ENCODE measurements at regions not wholly inside any gene's neighbourhood (a gene's known extent, or its start where the extent isn't known, plus 50 kb on each side); places are given as distances from the start of the nearest gene placed in this dataset.

GRCh38 chr2:144333143-144333555 is 186.8 kb downstream of the ZEB2 start:
- no peak for DNase-seq

DNA sequence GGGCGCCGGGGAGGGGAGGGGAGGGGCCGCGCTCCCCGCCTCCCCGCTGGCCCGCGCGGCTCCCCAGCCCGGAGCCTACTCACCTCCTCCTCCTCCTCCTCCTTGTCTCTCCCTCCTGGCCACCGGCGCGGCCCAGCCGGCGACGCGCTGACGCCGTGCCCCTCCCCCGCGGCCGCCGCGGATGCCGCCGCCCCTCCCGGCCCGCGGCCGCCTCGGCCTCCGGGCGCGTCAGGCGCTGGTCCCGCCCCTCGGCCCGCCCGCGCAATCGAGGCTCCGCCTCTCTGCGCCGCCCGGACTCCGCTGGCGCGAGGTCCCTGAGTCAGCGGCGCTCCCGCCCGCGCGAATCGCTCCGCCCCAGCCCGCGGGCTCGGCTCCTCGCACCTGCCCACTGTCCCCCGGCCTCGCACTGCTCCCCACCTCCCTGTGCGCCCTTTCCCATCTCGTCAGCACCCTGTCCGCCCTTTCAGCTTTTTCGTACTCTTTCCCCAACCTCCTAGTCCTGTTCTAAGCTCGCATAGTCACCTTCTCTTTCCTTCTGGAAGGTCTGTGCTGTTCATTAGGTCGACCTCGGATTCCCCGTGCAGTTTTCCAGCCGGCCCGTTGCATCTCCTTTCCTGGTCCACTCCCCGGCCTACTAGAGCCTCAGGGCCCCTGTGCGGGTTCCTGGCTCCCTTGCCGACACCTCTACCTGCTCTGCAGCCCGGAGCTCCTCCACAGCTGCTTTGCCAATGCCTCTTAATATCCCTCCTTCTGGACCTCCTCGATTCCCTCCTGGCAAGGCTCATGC is 187.4 kb downstream of the ZEB2 start:
- peak; percentile 90 to 91 for DNase-seq

DNA sequence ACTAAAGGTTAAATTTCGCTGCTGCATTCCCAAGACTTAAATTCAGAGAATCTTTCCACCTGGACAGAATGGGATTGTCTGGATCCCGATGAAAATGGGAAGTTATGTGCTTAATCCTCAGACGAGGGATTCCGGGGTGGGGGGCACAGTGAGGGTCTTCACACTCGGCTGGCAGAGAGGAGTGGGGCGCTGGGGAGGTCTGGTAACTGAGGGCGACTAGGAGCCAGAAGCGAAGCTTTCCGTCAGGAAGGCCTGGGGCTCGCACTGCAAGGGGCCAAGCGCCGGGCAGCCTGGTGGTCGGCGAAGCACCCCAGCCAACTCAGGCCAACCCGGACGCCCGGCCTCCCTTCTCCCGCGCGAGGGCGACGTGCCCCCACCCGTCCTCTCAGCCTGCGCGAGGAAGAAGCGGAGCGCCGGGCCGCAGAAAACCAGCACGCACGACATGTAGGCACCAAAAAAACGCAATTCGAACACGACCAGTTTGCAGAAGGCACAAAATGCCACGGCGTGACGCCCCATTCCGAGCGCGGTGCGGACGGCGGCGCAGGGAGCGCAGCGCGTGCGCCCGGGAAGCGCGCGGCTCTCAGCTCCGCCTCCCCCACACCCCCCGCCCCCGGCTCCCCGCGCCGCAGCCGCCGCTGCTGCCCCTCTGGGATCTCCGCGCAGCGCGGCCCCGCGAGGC is 188.1 kb downstream of the ZEB2 start:
- no peak for DNase-seq

GRCh38 chr2:144330951-144331673 is 188.8 kb downstream of the ZEB2 start:
- DNase-seq = no peak

GRCh38 chr2:144329472-144329871 is 190.4 kb downstream of the ZEB2 start:
- no peak for DNase-seq

DNA sequence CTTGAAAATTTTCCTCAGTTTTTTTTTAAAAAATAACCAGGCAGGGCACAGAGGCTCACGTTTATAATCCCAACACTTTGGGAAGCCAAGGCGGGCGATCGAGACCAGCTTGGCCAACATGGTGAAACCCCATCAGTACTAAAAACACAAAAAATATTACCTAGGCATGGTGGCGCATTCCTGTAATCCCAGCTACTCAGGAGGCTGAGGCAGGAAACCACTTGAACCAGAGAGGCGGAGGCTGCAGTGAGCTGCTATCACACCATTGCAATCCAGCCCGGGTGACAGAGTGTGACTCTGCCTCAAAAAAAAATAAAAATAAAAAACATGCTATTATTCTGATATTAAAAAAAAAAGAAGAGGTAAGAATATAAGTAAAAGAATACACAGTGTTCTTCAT is 191.0 kb downstream of the ZEB2 start:
- peak in 1 of 2 donors; percentile 39 for DNase-seq

GRCh38 chr2:144326825-144327224 is 193.1 kb downstream of the ZEB2 start:
- no peak for DNase-seq

DNA sequence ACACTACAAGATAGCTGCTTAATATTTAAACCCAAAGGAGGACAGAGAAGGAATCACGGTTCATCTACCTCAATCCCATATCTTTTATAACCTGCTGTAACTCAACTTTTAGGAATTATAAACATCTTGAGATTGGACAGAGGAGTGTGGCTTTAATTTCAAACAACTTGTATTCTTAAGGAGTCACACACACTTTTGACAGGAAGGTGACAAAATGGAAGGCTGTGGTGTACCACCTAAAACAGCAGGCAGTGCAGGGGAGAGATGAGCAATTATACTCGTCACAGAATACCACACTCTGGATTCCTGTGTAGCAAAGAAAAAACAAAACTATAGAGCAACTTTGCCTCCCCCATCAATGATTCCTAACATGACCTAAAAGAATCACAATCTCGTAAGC is 194.8 kb downstream of the ZEB2 start:
- DNase-seq = peak; percentile 41 to 64

DNA sequence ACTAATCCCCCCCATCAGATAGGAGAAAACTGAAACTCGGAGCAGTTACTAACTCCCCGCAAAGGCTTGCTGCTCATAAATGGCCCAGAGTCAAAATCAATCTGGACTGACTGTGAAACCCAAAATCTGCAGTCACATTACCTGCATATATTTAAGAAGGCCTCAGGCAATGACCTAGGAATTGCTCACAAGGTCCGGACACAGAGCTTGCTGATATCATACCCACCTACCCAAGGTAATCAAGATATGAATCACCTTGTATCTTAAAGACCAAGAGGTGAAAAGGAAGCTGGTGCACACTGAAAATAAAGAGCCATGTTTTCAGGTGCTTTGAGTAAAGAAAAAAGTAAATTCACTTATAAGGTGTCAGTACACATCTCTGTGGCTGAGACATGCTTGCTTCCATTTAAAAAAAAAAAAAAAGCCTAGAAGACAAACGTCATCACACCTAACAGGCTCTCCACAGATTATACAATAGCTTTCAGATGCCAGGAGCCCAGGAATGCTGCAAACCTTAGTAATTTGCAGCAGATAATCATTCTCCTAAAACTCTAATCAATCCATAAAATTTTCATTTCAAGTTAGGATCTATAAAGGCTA is 195.4 kb downstream of the ZEB2 start:
- peak in 1 of 2 donors; percentile 23 for DNase-seq

GRCh38 chr2:144323946-144324345 is 196.0 kb downstream of the ZEB2 start:
- no peak for DNase-seq

GRCh38 chr2:144322379-144322778 is 197.5 kb downstream of the ZEB2 start:
- DNase-seq = no peak

DNA sequence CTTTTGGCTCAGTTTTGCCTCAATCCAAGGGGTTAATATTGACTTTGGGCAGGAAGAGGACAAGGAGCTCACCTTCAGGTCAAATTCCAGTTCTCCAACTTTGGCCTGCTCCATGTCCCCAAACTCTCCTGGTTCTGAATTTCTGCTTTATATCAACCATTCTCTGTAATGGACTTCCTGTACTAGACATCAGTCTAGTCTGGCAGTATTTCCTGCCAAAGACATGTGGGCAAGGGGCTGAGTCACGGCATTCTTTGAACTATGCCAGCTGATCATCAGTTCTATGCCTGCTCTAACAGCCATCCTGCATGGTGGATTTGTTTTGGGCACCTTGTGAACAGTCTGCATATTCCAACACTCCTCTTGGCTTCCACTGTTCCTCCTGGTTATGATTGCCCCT is 199.4 kb downstream of the ZEB2 start:
- peak; percentile 39 to 61 for DNase-seq

DNA sequence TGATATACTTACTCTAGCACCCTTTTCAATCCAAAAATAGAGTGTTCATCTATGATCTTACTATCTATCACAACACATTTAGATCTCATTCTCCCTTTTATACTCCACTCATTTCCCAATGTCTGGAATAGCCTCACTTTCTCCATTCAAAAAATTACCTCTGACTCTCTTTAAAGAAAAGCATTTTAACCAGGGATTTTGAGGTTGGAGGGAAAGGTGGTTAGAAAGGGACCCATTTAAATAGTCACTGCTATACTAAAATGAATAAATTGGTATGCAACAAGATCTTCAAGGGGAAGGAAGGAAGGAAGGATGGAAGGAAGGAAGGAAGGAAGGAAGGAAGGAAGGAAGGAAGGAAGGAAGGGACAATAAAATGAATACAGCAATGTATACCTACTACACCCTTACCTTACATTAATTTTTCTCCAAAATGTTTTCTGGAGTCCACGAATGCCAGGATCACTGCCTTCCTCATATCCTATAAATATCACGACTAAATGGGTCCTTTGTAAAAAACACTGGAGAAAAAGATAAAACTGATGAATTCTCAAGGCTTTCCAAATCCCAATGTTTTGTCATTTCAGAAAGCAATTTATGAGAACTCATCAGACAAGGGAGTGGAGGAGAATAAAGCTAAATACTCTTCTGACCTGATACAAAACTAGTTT is 202.7 kb downstream of the ZEB2 start:
- DNase-seq = no peak

GRCh38 chr2:144310889-144311608 is 208.9 kb downstream of the ZEB2 start:
- DNase-seq = no peak

- no peak for DNase-seq
These were observed 209.4 kb downstream of the ZEB2 start for GRCh38 chr2:144310484-144310883.

DNA sequence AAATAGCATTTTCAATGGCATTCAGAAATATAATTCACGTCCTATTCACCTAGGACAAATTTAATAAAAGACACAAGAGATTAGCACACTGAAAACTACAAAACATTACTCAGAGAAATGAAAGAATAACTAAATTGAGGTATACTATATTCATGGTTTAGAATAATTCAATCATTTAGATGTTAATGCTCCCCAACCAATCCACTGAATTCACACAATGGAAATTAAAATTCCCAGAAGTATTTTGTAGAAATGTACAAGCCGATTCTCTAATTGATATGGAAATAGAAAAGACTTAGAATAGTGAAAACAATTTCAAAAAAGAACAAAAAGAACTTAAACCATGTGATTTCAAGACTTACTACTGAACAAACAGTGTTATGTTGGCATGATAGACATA is 212.2 kb downstream of the ZEB2 start:
- DNase-seq = no peak

- DNase-seq = no peak
These were observed 215.7 kb downstream of the ZEB2 start for GRCh38 chr2:144304202-144304601.

GRCh38 chr2:144300632-144301031 is 219.3 kb downstream of the ZEB2 start:
- no peak for DNase-seq

DNA sequence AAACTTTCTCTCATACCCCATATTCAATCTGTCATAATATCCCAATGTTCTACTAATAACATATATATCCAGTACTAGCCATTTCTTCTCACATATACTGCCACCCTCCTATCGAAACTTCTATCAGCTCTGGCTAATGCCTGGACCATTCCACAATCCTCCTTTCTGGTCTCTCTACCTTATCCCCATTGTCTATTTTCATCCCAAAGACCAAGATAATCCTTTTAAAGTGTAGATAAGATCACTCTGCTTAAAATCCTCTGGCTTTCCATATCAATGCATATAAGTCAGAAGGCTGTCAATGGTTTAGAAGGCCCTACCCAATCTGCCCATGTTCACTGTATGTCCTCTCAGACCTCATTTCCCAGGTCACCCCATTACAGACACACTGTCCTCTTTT is 229.6 kb downstream of the ZEB2 start:
- DNase-seq = no peak

- DNase-seq = no peak
These were observed 231.5 kb downstream of the ZEB2 start for GRCh38 chr2:144288438-144288837.

GRCh38 chr2:144285324-144285723 is 234.6 kb downstream of the ZEB2 start:
- DNase-seq = no peak

DNA sequence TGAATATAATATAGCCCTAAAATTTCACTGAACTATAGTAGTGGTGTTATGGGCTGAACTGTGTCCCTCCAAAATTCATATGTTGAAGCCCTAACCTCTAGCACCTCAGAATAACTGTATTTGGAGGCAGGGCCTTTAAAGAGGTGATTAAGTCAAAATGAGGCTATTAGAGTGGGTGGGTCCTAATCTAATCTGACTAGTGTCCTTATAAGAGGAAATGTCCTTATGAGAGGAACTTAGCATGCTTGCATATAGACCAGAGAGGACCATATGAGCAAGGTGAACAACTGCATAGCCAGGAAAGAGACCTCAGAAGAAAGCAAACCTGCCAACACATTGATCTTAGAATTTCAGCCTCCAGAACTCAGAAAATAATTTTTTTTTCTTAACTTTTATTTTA is 238.4 kb downstream of the ZEB2 start:
- no peak for DNase-seq

Measured in CD4-positive, alpha-beta T cell treated with Interleukin-1 beta for 1 hour (primary cell).